Ishikawa (cell line): ENCODE measurements at regions not wholly inside any gene's neighbourhood (a gene's known extent, or its start where the extent isn't known, plus 50 kb on each side); places are given as distances from the start of the nearest gene placed in this dataset.

Experiments used
- FOXM1 ChIP-seq: IDR thresholded peaks from 2 replicates; pipeline ENCODE4 v1.6.1; 2012; ENCODE audit warnings: low read depth, borderline replicate concordance
- MAX ChIP-seq: IDR thresholded peaks from 2 replicates; pipeline ENCODE4 v1.6.1; 2012
- REST ChIP-seq: IDR thresholded peaks from 2 replicates; pipeline ENCODE4 v1.6.1; 2012; ENCODE audit warnings: low read depth, mild to moderate bottlenecking
- TAF1 ChIP-seq: IDR thresholded peaks from 2 replicates; pipeline ENCODE4 v1.6.1; 2012; ENCODE audit warnings: low read depth, mild to moderate bottlenecking
- ZBTB7A ChIP-seq: IDR thresholded peaks from 2 replicates; pipeline ENCODE4 v1.6.1; 2012; ENCODE audit warnings: low read depth

GRCh38 chr10:64745565-64745964, 1224.4 kb downstream of the REEP3 start:
- TF ChIP-seq FOXM1 (no peak), REST (no peak), MAX (no peak), ZBTB7A (no peak), TAF1 (no peak)
